HG02852 (cell line): ENCODE measurements at regions not wholly inside any gene's neighbourhood (a gene's known extent, or its start where the extent isn't known, plus 50 kb on each side); places are given as distances from the start of the nearest gene placed in this dataset.
"Not testable (repeated sequence)": the region's sequence is repeated elsewhere in the genome, so short reads cannot be mapped to it uniquely, and the experiment has no call there.

Experiments
- ATAC-seq: cut with Tn5 transposase; IDR thresholded peaks from one replicate; pipeline ENCODE4 v1.9.1; 2021; ENCODE audit warnings: mild to moderate bottlenecking, moderate library complexity; ENCODE audit not compliant: unreplicated experiment

DNA sequence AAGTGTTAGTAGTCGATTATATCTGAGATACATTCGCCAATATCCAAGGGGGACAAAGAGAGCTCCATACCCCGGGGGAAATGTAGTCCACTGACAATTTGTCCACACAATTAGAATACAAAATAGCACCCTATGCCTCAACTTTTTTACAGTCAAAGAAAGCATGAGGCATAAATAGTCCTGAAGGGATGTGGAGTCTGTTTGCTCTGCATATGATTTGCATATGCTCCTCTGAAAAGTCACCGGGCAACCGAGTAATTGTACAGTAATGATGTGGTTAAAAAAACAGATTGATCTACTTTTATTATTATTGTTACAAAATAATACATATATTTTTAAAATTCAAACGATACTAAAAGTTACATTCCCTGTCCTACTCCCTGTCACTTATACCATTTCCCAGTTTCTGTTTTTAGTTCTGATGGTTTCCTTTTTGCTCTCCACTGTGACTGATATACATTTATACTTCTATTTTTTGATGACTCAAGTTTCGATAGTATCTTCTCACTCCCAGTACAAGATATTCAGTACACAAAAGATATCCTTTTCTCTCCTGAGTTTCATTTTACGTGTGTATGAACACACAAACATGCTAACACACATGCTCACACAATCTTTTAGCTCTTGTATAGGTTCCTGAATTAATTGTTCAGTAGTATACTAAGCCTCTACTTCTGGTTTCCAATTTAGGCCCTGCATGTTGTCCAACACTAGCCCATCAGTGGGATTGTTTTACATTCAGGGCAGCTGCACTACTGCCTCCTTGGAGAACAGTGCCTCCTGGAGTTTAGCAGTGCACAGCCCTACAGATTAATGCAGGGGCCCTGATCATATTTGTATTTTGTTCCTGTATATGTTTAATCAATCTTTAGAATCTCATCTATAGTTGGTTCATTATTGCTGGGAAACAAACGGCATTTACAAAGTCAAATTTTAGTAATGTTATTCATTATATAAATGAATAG lies 130.9 kb downstream of the TES start:
- no peak for ATAC-seq

GRCh38 chr7:116342125-116342524 lies 131.8 kb downstream of the TES start:
- ATAC-seq: no peak

DNA sequence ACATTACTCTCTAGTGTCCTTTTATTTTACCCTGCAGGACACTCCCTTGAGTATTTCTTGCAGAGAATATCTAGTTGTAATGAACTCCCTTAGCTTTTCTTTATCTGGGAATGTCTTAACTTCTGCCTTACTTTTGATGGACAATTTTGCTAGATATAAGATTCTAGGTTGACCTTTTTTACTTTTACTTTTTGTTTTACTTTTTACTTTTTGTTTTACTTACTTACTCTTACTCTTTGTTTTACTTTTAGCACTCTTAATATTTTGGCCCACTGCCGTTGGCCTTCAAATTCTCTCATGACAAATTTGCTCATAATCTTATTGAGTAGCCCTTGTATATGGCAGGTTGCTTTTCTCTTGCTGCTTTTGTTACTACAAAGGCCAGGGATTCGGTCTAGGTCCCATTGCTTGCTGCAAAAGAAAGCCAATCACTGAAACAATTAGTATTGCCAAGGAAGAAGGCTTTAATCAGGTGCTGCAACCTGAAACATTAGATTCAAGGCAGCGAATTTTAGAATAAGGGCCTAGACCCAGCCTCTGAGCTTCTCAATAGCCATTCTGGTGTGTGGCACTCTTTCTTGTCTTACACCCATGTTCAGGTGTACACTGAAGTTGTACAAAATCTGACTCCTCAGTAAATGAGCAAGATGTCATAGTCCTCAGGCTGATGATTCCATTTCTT lies 137.0 kb downstream of the TES start:
- no peak for ATAC-seq

DNA sequence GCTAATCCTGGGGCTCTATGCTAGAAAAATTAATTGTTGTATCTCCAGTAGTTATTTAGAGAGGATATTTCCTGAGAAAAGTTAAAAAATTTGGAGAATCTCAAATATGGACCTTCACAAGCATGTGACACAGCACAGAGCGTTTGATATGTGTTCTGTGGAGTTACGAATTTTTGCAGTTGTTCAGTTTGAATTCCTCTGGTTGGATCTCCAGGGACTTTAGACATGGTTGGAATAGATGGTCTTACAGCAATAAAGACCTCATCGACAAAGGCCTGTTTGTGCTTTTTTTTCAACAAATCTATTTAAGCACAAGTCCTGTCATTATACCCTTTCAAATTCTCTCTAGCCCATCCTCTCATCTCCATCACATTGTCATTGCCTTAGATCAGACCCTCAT lies 138.0 kb downstream of the TES start:
- ATAC-seq: no peak

- no peak for ATAC-seq
Measured at GRCh38 chr7:116351966-116352365, 141.6 kb downstream of the TES start.

DNA sequence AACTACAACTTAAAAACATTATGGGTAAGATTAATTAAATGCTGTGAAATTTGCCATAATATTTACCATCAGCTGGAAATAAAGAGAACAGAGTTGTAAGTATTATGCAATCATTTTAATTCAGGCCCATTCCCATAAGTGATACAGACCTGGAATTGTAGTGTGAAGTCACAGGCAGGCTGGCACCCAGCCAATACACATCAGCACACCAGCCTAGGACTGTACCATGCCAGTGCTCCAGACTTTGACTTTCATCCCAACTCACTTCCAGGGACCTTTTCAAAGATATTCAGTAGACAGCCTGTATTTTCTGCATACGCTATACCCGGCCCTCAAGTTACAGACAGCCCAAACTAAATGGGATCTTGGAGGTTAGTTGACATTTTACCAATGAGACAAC lies 143.3 kb downstream of the TES start:
- no peak for ATAC-seq

GRCh38 chr7:116354171-116354545 lies 143.8 kb downstream of the TES start:
- no peak for ATAC-seq

DNA sequence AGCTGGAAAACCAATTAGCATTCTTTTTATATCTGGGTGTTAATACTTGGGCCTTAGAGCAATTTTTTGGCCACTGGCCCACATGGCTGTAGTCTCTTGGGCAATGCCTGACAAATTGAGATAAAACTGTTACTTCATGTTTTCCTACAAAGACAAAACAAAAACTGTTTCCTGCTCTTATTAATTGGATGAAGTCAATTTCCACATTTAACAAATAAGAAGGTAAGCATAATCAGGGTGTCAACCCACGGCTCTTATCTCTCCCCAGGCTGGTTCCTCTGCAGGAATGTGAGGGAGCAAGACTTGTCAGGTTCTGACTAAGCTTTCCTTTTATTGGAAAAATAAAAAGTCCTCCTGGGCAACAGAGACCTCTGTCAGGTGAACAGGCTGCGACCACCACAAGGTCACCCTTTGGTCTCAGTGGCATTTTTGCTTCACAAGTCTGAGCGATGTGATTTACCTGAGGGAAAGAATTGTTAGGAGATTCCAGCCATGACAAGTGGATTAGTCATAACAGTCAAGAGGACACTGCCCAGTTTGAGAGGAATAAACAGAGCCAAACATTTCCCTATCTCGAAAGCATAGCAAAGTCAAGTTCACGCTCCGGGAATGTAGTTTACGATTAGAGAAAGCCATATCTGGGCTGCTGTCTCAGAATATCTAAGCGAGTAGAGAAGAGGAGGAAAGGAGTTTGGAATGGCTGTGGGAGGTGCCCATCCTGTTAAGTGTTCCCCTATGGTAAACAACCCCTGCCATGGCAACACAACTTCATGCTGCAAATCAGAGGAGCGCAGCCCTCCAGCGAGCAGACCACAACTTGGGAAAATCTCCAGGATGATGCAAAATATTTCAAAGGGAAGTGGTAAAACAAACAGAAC lies 144.4 kb downstream of the TES start:
- ATAC-seq: no peak

DNA sequence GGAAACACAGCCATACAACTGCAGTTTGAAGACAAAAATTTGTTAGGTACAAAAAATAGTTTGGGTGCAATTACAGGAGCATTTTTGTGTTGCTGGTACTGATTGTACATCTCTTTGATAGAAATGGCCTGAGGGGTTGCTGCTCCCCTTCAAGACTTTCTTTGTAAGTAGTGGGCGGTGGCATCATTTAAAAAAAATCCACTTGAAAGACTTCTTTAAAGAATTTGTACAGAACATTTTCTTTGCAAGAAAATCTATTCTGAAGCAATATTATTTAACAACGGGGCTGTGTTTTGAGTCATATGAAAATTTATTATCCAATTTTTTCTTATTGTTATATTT lies 144.1 kb upstream of the CAV2 start:
- ATAC-seq: no peak

DNA sequence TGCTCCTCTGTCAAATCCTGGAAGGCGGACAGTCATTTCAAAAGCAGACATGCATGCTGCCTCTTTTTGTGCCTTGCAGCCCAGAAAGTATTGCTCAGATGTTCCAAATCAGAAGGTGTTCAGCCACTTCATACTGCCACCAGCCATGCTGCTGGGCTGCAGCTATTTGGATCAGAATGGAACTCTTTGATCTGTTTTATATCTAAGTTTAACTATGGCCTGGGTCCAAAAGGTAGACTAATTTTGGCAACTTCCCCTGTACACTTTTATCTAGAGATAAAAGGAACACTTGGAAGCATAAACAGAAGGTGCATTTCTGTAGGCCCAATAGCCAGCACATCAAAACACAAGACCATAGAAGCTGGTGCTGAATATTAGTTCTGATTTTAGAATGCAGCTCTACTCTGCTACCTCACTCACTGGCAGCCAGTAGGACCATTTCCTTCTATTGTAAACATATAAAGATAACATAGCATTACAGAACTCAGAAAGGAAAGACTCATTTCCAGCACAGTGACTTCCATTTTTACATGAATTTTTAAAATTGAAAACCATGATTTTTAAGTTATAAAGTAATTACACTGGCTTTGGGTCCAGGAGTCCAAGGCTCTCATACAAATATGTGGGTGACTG lies 143.1 kb upstream of the CAV2 start:
- no peak for ATAC-seq

DNA sequence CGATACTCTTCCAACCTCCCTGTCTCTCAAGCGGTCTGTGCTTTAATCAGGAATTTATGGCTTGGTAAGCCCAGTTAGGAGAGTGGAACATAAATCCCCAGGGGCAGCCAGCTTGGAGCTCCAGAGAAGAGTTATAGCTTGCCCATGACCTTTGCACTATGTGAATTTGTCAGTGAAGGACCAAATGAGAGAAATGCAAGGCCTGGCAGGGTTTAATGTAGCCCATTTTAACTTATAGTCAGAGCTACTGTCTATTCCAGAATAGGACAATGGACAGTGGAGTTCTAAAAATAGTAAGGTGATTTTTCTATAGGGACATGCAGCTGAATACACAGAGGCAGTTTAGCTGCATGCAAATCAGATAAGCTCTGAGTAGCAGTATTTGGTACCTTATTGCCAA lies 142.6 kb upstream of the CAV2 start:
- ATAC-seq: no peak

- ATAC-seq: no peak
Measured at GRCh38 chr7:116357781-116358670, 141.5 kb upstream of the CAV2 start.

GRCh38 chr7:116361767-116362166 lies 137.8 kb upstream of the CAV2 start:
- ATAC-seq: no peak

GRCh38 chr7:116363637-116364432 lies 135.7 kb upstream of the CAV2 start:
- no peak for ATAC-seq

DNA sequence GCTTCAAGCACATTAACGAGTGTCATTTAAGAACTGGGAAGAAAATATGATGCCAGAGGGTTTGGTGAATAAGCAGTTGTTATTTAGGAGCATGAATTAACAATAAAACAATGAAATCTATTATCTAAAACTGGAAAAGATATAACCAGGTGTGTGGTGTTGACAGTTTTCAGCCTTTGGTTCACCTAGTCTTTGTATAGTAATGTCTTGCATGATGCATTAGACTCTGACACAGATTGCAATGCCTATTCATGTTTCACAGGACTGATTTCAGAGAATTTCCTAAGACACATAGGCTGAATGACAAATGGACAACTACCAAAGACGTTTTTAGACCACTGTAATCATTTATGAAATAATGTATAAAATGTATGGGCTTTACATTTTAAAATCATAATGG lies 135.1 kb upstream of the CAV2 start:
- no peak for ATAC-seq

DNA sequence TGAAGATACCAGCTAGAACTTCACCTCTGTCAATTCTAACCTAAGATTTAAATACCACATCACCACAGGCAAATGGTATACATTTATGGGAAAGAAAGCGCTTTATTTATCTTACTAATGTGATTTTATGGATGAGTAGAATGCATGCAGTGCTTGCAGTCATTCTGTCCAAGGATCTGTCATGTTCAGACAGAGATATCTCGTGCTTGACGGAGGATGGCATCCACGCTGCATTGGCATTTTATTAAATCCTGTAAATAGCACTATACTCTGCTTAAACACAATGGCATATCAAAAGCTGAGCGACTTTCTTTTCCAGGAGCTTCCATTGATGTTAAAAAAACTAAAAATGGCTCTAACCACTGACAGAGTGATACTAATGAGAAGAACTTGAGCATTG lies 133.7 kb upstream of the CAV2 start:
- ATAC-seq: no peak

GRCh38 chr7:116367171-116367813 lies 132.2 kb upstream of the CAV2 start:
- ATAC-seq: no peak

- ATAC-seq: no peak
Measured at GRCh38 chr7:116368965-116369364, 130.6 kb upstream of the CAV2 start.

DNA sequence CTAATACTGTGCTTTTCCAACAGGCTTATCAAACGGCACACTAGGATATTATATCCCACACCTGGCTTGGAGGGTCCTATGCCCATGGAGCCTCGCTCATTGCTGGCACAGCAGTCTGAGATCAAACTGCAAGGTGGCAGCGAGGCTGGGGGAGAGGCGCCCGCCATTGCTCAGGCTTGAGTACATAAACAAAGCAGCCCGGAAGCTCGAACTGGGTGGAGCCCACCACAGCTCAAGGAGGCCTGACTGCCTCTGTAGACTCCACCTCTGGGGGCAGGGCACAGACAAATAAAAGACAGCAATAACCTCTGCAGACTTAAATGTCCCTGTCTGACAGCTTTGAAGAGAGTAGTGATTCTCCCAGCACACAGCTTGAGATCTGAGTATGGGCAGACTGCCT lies 128.0 kb upstream of the CAV2 start:
- not testable (repeated sequence) for ATAC-seq
